Heart left ventricle (tissue), 16 donors: ENCODE measurements at regions not wholly inside any gene's neighbourhood (a gene's known extent, or its start where the extent isn't known, plus 50 kb on each side); places are given as distances from the start of the nearest gene placed in this dataset.

ENCODE experiments used
- ATAC-seq, 4 donors: fragments of 200-7000 bp; cut with Tn5 transposase; one replicate each; pipeline ENCODE4 v1.9.1; 2020 to 2022; ENCODE audit warnings: moderate library complexity in 4 of 4, mild to moderate bottlenecking in 3 of 4, moderate number of reproducible peaks in 1 of 4
- DNase-seq, 5 donors: peaks; one replicate each; pipeline ENCODE4 v3.0.0-alpha.2; 2020
- H3K27ac ChIP-seq, 12 donors: fragments of 200-600 bp; sonication (generic) in 4 of 12; one replicate each; pipeline versions ENCODE4 v1.5.0 to v1.8.0; 2016 to 2022; ENCODE audit warnings: mild to moderate bottlenecking in 2 of 12
- H3K27me3 ChIP-seq, 9 donors: fragments of 200-600 bp; sonication (generic) in 2 of 9; one replicate each; pipeline versions ENCODE4 v1.5.1 to v1.8.0; 2016 to 2022; ENCODE audit warnings: mild to moderate bottlenecking in 3 of 9
- H3K36me3 ChIP-seq, 9 donors: fragments of 200-600 bp; sonication (generic) in 2 of 9; one replicate each; pipeline versions ENCODE4 v1.5.0 to v1.8.0; 2018 to 2022; ENCODE audit warnings: mild to moderate bottlenecking in 2 of 9
- H3K4me1 ChIP-seq, 12 donors: fragments of 200-600 bp; sonication (generic) in 4 of 12; one replicate each; pipeline versions ENCODE4 v1.5.0 to v1.8.0; 2016 to 2022; ENCODE audit warnings: mild to moderate bottlenecking in 3 of 12
- H3K4me3 ChIP-seq, 12 donors: fragments of 200-600 bp; sonication (generic) in 4 of 12; one replicate each; pipeline versions ENCODE4 v1.5.0 to v1.8.0; 2017 to 2022; ENCODE audit warnings: mild to moderate bottlenecking in 9 of 12, moderate library complexity in 4 of 12
- H3K9me3 ChIP-seq, 12 donors: fragments of 200-600 bp; sonication (generic) in 4 of 12; one replicate each; pipeline versions ENCODE4 v1.5.0 to v1.8.0; 2016 to 2022; ENCODE audit warnings: mild to moderate bottlenecking in 1 of 12
- CTCF ChIP-seq, 12 donors: fragments of 200-600 bp; sonication (generic) in 4 of 12; IDR thresholded peaks; one replicate each; pipeline versions ENCODE4 v1.5.0 to v1.8.0; 2018 to 2022; ENCODE audit warnings: antibody characterized with exemption in 12 of 12, mild to moderate bottlenecking in 5 of 12
- POLR2A ChIP-seq, 2 donors: fragments of 450-650 bp; IDR thresholded peaks; one replicate each; pipeline ENCODE4 v1.6.1; 2017; ENCODE audit warnings: antibody characterized with exemption in 2 of 2, mild to moderate bottlenecking in 2 of 2, moderate library complexity in 2 of 2
- WGBS, 4 donors: extraction: QIAGEN DNeasy Blood & Tissue Kit in 2 of 4; methylation state at CpG; one replicate each; pipeline versions ENCODE4 v1.1.5 to v1.1.7; 2013 to 2018; 5-methylcytosine and 5-hydroxymethylcytosine counted together
- intact Hi-C, 10 donors: fragments of 100-400 bp; cut with DNase I; formaldehyde crosslinking; loops; one replicate each; pipeline versions ENCODE4 v1.11.1 to v1.14.2; 2022
- donor health status: ischemic (EF 13 %, LVEDD 7.1; RV severe dilation, severe dysfunction).
- donor health status: healthy with polysubstance abuse.
- donor health status: DM: no; HTN: yes; CAD: no.
- donor health status: DM: no; HTN: no; CAD: no.
- donor health status: ischemic (EF 25% LVEDD 6.9; RV normal size, moderate dysfunction).
- donor health status: ischemic (EF 25% LVEDD 5.7; RV mildly dilated, moderate dysfunction).
- donor health status: healthy.
- donor health status: DM: yes; HTN: yes; CAD: no.
- donor health status: ischemic (EF 35%, LVEDD 5.7; RV mildly dilated, moderate dysfunction).
- donor health status: nonischemic (EF 11% LVEDD 7.7; RV severe dilation, severe dysfunction).
- donor health status: DM: yes; HTN: yes; CAD: no.
- donor health status: PGD.
- donor health status: ischemic (EF 29% LVEDD 5.4; RV normal size, mild dysfunction).
- donor health status: nonischemic (EF 23%, LVEDD 6.1; RV moderate dilation, normal function).

GRCh38 chr11:29271616-29272015, 745.2 kb downstream of the KCNA4 start:
- no peaks in the 10 kb centered on the region for H3K4me1 ChIP-seq
- DNase-seq: no peak
- H3K9me3 ChIP-seq: no peaks in the 10 kb centered on the region
- 10 to 24% (median 15%) methylated on average over 1 of the region's 1 CpG for WGBS, 4 donors
- H3K27ac ChIP-seq: no peak overlapping the region
- H3K36me3 ChIP-seq: no peaks in the 10 kb centered on the region
- ATAC-seq: no peak
- H3K27me3 ChIP-seq: peaks cover 0 to 3% (median 0%) of the 10 kb centered on the region in 9 donors
- intact Hi-C loops: no loop called here
- TF ChIP-seq POLR2A (IDR thresholded peaks at IDR 0.05) (no peak), CTCF (IDR thresholded peaks at IDR 0.05) (no peak)
- H3K4me3 ChIP-seq: no peak overlapping the region

DNA sequence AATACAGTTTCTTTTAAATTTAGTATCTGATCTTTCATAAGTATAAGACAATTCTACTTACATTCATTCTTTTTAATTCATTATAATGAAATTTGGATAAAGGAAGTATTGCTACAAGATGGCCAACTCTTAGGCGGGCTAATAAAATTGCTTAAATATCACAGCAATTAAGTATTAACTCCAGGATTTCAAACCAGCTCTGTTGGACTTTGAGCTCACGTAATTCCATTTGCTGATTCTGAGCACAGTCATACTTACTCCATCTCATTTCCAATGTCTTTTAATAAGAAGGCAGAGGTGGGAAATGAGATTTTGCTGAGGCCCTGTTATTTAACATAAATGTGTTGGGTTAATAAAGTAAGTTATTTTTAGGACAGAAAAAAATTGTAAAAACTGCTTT, 748.1 kb downstream of the KCNA4 start:
- 83 to 88% (median 83%) methylated on average over 2 of the region's 2 CpGs for WGBS, 4 donors
- intact Hi-C loops: no loop called here
- Histone ChIP-seq H3K27me3 (peaks cover 0 to 3% (median 0%) of the 10 kb centered on the region in 9 donors), H3K27ac (no peak overlapping the region), H3K9me3 (no peaks in the 10 kb centered on the region), H3K4me1 (no peaks in the 10 kb centered on the region), H3K36me3 (no peaks in the 10 kb centered on the region), H3K4me3 (no peak overlapping the region)
- ATAC-seq: no peak
- DNase-seq: no peak
- TF ChIP-seq POLR2A (IDR thresholded peaks at IDR 0.05): no peak

GRCh38 chr11:29265792-29266191, 751.0 kb downstream of the KCNA4 start:
- 57 to 69% (median 64%) methylated on average over 3 of the region's 3 CpGs for WGBS, 4 donors
- H3K4me1 ChIP-seq: no peaks in the 10 kb centered on the region
- ATAC-seq (no peak), DNase-seq (no peak)
- H3K27ac ChIP-seq: no peak overlapping the region
- no peaks in the 10 kb centered on the region for H3K36me3 ChIP-seq
- no peak for TF ChIP-seq CTCF (IDR thresholded peaks at IDR 0.05)
- no peak for TF ChIP-seq POLR2A (IDR thresholded peaks at IDR 0.05)
- H3K4me3 ChIP-seq: no peak overlapping the region
- intact Hi-C loops: no loop called here
- H3K27me3 ChIP-seq: no peaks in the 10 kb centered on the region
- H3K9me3 ChIP-seq: no peaks in the 10 kb centered on the region

DNA sequence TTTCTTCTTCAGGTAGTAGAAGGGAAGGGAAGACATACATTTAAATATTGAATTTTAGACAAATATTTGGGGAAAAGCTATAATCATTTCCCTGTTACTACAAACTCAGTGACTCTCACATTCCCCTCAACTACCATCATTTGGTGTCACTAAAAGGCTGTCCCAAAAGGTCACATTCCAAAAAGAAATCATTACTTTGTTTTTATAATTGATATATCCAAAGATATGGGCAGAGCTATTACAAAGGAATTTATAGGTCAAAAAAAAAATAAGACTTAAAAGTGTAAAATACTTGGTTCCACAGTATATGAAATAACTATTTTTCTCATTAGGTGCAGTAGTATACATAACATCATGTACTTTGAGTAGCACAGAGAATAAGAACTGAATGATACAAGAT, 751.4 kb downstream of the KCNA4 start:
- H3K27me3 ChIP-seq: no peaks in the 10 kb centered on the region
- DNase-seq: no peak
- no peak for ATAC-seq
- TF ChIP-seq CTCF (IDR thresholded peaks at IDR 0.05) (no peak), POLR2A (IDR thresholded peaks at IDR 0.05) (no peak)
- intact Hi-C loops: no loop called here
- H3K9me3 ChIP-seq: no peaks in the 10 kb centered on the region
- no peak overlapping the region for H3K4me3 ChIP-seq
- H3K27ac ChIP-seq: no peak overlapping the region
- H3K4me1 ChIP-seq: no peaks in the 10 kb centered on the region
- no peaks in the 10 kb centered on the region for H3K36me3 ChIP-seq

DNA sequence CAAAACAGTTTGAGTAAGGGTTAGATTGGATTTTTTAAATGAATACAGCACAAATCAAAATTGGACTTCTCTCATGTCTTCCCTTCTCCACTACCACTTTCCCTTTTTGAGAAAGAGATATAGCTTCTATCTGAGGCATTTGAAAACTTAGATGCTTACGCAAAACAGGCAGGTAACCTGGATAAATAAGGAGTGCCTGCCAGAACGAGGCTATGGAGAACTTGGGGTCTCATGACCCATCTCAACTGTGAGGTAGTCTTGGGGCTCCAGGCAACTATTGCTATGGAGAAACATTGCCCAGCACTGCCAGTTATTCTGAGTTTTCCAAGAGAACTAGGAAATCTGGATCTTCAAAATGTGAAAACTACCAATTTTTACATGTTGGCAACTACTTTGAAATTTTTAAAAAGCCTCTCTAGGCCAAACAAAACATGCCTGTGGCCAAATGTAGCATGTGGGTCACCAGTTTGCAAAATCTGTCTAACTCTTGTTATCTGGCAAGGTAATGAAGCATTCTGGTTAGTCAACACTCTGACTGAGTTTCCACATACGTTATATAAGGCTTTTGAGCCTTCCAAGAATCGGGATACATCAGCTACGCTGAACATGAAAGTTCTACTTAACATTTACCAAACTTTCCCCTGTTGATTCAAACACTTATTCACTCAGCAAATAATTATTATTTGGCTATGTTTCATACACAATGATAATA, 752.7 kb downstream of the KCNA4 start:
- H3K36me3 ChIP-seq: no peaks in the 10 kb centered on the region
- DNase-seq: no peak
- H3K4me1 ChIP-seq: no peaks in the 10 kb centered on the region
- no peaks in the 10 kb centered on the region for H3K27me3 ChIP-seq
- no peak for ATAC-seq
- WGBS, 4 donors: 70 to 77% (median 71%) methylated on average over 5 of the region's 5 CpGs
- H3K27ac ChIP-seq: no peak overlapping the region
- H3K9me3 ChIP-seq: peaks cover 0 to 3% (median 0%) of the 10 kb centered on the region in 12 donors
- TF ChIP-seq POLR2A (IDR thresholded peaks at IDR 0.05): no peak
- no peak for TF ChIP-seq CTCF (IDR thresholded peaks at IDR 0.05)
- no peak overlapping the region for H3K4me3 ChIP-seq
- intact Hi-C loops: no loop called here
